NCI-H1436 treated with DMSO at 0.1 percent for 48 hours (cell line): ENCODE measurements at regions not wholly inside any gene's neighbourhood (a gene's known extent, or its start where the extent isn't known, plus 50 kb on each side); places are given as distances from the start of the nearest gene placed in this dataset.

Experiments
- DNase-seq: peaks from one replicate; lab custom pipeline; 2025; lab: John Stamatoyannopoulos, UW

DNA sequence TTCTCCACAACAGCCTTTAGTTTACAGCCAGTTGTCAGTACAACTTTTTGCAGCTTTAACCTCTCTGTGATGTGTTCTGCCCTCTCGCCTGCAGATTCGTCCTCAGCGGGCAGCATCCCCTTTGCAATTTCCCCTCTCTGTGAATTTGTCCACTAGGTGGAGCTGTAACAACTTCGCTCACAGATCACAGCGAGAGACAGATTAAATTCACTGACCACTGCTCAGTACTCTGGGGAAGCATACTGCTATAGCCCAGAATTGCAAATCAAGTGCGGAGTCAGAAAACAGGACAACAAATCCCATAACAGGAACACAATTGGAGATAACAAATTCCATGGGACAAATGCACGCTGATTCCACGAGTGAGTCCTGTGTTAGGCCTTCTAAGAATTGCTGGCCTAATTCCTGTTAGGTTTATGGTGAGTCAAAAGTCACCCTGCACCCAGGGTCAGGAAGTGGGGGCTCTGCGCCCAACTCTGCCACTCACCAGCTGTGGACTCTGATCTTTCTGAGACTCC, 2124.9 kb downstream of the MAT2B start:
- DNase-seq, result no peak

DNA sequence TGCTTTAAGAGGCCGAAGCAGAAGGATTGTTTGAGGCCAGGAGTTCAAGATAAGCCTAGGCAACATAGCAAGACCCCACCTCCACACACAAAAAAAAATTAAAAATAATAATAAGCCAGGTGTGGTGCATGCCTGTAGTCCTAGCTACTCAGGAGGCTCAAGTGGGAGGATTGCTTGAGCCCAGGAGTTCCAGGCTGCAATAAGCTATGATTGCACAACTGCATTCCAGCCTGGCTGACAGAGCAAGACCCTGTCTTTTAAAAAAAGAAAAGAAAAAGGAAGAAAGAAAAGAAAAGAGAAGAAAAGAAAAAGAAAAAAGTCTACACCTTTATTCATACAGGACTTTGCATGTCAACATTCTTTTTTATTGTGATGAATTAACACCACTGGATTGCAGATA, 2125.8 kb downstream of the MAT2B start:
- no peak for DNase-seq

DNA sequence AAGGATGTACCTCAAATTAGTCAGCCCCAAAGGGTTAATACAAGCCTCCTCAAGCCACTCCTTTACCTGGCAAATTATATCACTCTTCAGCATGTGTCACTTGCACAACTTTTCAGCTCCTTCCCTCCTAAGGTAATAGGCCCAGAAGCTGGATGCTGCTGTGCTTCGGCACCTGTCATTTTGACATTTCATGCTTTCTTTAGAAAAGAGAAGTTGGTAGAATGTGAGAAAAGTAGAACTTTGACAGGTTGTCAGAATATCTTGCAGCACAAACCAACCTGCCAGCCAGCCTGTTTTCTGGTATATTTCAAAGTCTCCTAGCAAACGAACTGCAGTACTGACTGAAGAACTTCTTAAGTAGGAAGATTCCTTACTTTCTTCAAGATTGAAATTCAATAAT, 2136.9 kb downstream of the MAT2B start:
- no peak for DNase-seq

DNA sequence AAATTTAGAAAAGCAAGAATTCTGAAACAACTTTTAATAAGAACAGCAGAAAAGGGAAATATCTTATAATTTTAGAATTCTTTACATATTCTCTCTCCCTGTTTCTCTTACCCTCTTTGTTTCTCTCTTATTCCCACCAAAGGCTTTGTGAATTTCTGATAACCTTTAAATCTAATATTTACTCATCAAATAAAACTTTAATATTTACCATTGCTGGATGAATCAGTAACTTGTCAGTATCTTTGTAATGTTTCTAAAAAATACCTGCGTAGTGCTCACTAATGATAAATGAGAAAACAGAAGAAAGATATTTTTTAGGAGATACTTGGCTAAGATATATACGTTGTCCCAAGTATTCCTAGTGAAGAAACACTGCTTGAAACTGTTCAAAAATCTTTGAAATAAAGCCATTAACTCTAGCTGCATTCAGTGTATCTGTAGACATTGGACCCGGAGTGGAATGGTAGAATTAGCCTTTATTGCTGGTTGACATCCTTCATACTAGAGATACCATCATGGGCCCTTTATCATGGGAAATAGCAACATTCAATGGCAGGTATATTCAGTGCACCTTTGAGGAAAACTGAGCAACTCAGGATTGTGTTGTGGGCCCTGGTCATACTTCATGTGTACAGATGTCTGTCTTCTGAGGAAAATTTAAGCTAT, 2160.4 kb downstream of the MAT2B start:
- no peak for DNase-seq

DNA sequence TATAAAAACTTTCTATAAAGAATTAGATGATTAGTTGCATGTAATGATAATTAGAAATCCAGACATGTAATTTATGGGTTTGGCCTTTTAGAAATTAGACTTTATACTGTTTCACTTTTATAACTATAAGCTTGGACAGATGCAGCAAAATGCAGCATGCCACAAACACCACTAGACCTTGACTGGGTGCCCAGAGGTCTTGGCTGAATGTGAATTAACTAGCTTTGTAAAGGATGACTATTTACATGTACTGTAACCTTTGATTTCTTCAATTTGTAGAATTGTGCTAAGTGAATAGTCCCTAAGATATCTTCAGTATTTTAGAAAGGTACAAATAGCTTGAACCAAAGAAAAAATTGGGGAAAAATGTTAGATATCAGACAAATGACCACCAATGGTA, 2168.1 kb downstream of the MAT2B start:
- no peak for DNase-seq

DNA sequence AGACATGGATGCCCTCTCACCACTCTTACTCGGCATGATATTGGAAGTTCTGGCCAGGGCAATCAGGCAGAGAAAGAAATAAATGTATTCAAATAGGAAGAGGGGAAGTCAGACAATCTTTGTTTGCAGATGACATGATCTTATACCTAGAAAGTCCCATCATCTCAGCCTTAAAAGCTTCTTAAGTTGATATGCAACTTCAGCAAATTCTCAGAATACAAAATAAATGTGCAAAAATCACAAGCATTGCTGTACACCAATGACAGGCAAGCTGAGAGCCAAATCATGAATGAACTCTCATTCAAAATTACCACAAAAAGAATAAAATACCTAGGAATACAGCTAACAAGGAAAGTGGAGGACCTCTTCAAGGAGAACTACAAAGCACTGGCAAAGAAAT, 2190.4 kb downstream of the MAT2B start:
- DNase-seq, result no peak

DNA sequence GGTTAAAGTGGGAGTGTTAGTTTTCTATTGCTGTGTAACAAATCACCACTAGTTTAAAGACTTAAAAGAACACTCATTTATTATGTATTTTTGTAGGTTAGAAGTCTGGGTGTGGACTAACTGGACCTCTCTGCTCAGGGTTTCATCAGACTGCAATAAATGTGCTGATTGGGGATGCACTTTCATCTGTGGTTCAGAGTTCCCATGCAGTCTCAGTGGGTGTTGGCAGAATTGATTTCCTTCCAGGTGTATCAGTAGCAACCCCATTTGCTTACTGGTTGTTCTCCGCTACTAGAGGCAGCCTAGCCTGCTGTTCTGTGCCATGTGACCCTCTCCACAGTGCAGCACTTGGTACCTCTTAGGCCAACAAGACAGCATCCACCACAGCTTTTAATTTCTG, 2200.5 kb downstream of the MAT2B start:
- no peak for DNase-seq

DNA sequence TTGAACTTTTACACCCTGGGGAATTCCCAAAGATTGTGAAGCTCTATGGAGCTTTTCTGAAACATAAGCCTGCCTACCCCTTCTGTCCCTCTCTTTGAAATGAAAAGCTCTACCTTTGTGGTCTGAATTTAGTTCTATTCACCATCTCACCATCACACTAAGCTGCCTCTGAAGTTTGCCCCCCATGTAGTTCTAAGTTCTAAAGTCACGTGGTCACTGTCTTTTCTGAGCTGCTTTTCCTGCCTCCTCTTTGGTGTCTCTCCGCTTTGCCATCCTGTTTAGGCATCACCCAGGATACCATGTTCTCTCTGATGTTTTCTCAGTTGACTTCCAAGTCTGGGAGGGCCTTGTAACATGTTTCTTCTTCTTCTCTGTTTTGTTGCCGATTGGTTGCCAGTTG, 2206.6 kb downstream of the MAT2B start:
- no peak for DNase-seq

DNA sequence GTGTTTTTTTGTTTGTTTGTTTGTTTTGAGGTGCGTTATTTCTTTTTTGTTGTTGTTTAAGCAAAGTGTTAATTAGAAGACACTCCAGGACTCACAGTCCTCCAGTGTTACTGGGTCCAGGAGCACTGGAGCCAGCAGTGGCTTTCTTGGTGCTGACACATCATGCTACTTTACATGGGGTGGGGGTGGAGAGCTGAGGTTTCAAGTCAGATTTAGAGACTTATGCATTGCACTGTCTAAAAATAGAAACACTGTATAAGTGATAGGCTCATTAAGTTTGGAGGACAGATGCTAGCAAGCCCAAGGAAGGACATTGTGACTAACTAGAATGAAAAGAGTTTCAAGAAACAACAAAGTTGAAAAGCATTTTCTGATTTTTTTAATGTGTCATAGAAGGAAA, 2209.2 kb downstream of the MAT2B start:
- no peak for DNase-seq

DNA sequence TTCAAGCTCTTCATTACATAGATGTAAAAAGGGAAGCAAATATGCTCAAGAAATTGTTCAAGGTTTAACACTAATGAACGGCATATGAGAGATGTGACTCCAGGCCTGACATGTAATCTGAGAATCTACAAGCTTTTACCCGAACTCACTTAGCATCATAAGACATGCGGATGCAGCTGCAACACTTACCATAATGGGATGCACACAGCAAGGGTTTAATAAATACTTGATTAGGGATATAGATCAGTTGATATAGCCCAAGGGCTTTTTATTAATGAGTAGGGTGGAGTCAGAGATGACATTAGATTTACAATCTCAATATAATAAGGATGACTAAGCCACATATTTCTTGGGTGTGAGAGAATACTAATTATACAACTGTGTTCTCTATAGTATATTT, 2215.5 kb downstream of the MAT2B start:
- no peak for DNase-seq

DNA sequence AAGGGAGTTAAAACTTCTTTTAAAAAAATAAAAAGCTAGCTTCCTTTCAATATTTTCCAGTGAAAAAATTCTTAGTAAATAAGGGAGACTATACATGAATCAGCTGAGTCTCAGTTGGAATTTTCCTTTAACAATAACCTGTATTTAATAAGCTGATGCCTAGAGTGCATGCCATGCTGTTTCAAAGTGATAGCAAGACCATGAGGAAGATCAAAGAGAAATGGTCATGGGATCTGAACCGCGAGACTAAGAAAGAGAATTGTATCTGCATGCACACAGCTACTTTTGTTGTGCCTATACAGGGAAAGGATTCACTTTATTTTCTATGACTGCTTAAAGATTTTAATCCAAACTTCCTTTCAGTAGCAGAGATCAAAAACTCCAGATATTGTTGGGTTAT, 2217.0 kb downstream of the MAT2B start:
- no peak for DNase-seq

DNA sequence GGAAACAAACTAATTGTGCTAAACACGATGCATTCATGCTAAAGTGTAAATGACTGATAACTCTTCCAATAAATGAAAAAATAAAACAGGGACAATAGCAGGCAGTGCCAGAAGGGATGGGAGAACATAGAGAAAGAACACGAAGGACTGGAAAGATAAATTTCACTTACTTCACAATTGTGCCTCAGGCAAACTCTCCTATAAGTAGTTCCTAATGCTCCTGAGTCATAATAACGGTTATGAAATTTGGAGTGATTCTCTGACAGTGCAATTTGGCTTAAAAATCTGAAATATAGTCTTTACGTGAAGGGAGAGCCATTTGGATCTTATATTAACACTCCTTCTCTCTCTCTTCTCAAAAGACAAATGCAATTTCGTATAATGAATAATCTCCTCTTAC, 2218.5 kb downstream of the MAT2B start:
- DNase-seq, result no peak

DNA sequence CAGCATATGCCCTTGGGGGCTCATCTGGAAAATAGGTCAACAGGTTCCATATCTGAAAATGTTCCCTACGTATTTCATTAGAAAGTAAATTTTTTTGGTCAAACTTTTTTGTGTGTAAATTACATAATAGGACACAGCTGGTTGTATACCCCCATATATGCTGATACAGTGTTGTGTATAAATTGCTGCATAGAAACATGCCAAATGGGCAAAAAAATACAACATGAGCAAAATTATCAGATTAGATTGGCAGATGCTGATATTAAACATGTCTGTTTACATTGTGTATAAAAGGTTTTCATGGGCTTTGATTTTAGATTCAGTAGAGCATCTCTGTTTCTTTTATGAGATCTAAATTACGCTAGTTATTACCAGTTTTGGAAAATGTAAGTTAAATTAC, 2223.0 kb downstream of the MAT2B start:
- no peak for DNase-seq

DNA sequence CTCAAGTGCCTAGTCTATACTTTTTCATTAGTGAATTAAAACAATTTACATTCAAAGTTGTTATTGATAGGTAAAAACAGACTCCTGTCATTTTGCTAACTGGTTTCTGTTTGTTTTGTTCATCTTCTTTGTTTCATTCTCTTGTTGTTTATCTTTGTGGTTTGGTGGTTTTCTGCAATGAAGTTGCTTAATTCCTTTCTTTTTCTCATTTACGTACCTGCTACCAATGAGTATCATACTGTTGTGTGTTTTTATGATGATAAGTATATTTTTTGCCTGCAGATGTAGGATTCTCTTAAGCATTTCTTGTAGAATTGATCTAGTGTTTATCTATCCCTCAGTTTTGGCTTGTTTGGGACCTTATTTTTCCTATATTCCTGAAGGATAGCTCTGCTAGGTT, 2230.0 kb downstream of the MAT2B start:
- no peak for DNase-seq

DNA sequence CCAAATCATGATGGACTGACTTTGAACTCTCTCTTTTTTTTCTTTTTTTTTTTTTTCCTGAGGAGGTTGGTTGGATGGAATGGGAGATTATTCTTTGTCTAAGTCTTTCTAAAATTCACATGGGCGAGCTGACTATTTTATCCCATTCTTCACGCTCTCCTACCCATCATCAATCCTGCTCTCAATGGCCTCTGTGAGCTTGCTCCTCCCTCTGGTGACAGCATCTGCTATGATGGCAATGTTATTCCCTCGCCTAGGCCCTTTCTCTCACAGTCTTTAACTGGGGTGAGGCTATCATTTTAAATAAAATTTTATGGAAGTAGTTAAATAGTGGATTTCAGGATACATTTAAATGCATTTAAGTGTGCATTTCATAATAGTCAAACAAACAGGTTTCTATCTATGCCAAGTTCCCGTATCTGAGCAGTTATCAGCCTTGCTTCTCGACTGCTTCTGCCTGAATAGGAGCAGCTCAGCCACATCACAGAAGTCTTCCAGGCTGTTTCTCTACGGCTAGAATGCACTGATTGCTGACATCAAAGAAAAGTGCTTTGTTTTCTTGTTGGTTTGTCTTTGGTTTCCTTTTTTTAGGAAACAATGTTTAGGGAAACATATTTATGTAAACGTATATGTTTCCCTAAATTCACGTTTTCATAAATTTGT, 2233.8 kb downstream of the MAT2B start:
- DNase-seq, result no peak

DNA sequence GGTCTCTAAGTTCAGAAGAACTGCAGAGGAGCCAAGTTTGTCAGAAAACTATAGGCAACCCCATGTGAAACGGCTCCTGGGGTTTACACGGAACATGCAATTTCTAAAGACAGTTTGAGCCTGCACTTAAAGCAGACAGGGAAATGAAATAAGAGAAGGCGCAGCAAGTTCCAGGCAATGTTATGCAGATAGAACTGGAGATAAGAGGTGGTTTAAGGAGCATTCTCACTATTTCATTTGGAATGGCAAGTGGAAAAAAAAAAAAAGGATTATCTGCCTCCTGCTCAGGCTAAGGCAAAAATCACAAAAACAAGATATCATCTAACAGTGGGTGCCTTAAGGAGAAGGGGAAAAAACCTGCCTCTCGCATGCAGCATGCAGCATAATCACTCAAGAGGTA, 2252.4 kb downstream of the MAT2B start:
- DNase-seq, result no peak

DNA sequence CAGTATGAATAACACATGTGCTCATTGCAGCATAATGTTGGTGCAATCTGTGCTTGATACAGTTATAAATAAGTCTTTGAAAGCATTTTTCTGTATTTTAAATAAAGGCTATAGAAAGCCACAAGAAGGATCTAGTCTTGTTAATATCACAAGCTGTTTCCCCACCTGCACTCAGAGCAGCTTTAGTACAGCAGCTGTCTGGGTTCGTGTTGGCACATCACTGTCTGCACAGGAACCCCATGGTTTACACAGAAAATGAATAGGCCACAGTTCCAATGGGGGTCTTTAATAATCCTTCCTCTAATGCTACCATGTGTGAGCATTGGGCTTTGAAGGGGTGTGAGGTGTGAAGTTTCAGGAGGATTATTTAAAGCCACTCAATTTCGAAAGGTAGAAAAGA, 2269.7 kb downstream of the MAT2B start:
- no peak for DNase-seq

DNA sequence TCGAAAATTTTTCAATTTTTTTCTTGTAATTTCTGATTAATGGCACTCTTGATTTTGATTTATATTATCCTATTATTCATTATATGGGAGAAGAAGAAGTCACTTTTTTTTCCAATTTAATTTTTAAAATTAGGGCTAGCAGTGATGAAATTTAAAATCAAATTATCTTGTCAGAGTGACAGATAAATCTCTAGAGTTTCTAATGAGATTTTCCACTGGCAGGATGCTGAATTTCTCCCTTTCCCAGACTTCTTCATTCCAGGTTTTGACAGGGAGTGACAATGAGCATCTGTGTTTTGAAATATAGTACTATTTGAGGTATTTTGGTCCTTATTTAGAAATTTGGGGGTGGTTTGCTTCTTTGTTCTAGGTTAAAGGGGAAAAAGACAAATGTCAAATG, 2274.1 kb downstream of the MAT2B start:
- DNase-seq, result no peak

DNA sequence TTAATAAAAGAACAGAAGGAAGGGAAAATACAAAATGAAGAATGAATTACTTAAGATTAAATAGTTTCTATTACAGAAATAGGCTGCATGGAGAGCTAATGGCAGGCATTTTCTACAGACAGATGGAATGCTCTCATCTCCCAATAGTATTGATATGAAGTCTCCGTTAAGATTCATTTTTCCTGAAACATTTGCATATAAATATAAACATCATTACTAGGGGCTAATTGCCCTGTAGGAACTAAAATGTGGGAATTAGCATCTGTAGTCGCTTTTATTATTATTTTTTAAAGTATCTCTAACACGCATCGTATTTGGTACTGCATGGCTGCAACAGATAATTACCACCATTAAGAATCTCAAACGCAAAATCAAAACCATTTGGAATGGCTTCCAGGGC, 2275.5 kb downstream of the MAT2B start:
- DNase-seq, result no peak

DNA sequence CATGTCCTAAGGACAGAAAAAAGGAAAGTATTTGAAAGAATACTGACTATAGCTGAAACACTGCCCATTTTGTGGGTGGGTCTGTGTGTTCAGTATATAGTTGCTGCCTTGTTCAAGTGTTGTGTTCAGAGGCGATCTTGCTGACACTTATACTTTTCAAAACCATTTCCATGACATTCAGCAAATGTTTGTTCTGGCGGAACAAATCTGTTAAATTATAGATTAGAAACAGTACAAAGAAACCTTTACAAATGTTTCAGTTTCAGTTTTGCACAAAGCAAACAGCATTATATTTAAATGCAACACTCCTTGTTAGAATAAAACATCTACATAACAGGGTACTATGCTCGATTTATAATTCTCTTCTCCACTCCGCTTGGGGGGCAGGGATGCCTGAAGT, 2276.3 kb downstream of the MAT2B start:
- no peak for DNase-seq

DNA sequence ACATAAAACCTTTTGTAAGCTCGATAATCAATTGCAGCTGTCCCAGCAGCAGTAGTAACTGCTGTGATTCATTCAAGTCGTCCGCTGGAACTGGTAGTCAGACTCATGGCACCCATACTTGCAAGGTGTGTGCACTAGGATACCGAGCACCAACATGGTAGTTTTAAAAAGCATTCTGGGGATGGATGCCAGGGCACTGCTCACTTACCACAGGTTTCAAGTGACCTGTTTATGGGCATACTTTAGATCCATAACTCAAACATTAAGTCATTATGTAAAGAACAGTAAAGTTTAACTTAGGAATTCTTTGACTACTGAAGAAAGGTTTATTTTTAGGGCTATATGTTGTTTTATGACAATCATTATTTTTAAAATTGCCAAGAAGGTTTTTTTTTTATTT, 2277.6 kb downstream of the MAT2B start:
- DNase-seq, result no peak

DNA sequence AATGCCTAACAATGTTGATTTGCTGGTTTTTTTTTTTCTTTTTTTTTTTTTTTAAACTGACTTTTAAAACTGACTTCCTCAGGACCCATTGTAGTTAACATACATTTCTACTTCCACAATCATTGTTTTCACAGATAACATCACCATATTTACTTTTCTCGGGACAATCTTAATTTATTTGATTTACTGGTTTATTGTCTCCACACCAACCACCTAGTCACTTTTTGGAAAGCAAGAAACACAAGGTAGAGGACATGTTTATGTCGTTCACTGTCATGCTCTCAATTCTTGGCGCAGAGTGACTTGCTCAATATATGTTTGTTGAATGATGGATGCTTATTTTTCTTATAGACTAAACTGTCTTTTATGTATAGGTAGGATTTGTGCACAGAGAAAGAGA, 2280.7 kb downstream of the MAT2B start:
- no peak for DNase-seq

DNA sequence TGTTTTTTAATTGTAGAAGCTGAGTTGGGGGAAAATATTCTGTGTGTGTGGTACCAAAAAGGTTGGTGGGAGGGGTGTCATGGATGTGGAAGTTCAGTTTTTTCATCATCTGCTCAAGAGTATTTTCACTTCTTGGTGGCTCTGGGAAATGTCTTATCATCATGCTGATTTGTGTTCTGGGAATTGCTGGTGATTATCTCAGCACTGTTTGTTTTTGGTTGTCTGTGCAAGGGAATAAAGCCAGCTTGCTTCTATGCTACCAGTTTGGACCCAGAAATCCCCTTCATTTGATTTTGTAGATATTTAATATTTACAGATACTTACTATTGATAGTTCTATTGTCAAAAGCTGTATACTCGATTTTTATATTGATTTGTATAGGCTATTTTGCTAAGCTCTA, 2289.7 kb downstream of the MAT2B start:
- DNase-seq, result no peak

DNA sequence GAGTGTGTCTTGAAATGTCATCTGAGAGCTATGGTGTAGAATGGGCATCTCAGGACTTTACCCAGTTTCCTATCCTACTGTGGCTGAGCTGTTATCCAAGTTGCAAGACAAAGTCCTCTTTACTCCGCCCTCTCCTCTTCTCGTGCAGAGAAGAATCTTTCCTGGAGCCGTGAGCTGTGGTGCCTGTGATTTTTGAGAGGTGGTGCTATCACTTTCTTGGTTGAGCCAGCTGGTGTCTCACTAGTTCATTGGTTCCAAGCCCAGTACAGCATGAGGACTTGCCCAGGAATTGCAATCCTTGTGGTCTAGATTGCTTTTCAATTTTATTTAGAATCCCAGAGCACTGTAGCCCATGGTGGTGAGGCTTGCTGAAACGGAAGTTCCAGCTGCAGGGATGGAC, 2300.3 kb downstream of the MAT2B start:
- no peak for DNase-seq
